ENCODE measurements at regions not wholly inside any gene's neighbourhood (a gene's known extent, or its start where the extent isn't known, plus 50 kb on each side); places are given as distances from the start of the nearest gene placed in this dataset.

- Histone ChIP-seq H3K9ac (ENCODE audit: low read length) (no peak overlapping the region), H3K9me3 (ENCODE audit: control extremely low read depth in 1 of 3, control insufficient read depth in 2 of 3, insufficient read depth in 1 of 3, low read length in 2 of 3) (peaks cover 0 to 5% (median 0%) of the 10 kb centered on the region in 3 donors), H3K27me3 (replicated peaks in 1 of 4; ENCODE audit: control extremely low read depth in 1 of 4, control insufficient read depth in 3 of 4, insufficient read depth in 4 of 4, low read length in 3 of 4) (no peaks in the 10 kb centered on the region), H3K36me3 (replicated peaks in 1 of 2; ENCODE audit: control extremely low read depth in 1 of 2, control insufficient read depth in 1 of 2, extremely low read depth in 1 of 2, insufficient read depth in 2 of 2, low read length in 1 of 2) (no peaks in the 10 kb centered on the region), H2AFZ (ENCODE audit: insufficient read depth, low read depth, low read length, poor library complexity, severe bottlenecking) (no peak overlapping the region), H4K20me1 (ENCODE audit: control insufficient read depth, insufficient read depth, low read length, poor library complexity, severe bottlenecking) (no peaks in the 10 kb centered on the region), H3K4me1 (ENCODE audit: control insufficient read depth in 2 of 2, insufficient read depth in 2 of 2, low read length in 2 of 2) (no peaks in the 10 kb centered on the region), H3K4me2 (replicated peaks; ENCODE audit: low read depth, low read length, poor library complexity, severe bottlenecking) (no peak overlapping the region), H3K27ac (ENCODE audit: low read length in 2 of 2) (no peak overlapping the region), H3K79me2 (ENCODE audit: control insufficient read depth, insufficient read depth, low read length) (no peaks in the 10 kb centered on the region), H3K4me3 (ENCODE audit: control extremely low read depth in 1 of 5, extremely low read depth in 1 of 5, insufficient read depth in 1 of 5, low read depth in 2 of 5, low read length in 4 of 5) (no peak overlapping the region)
- Mint-ChIP-seq H3K9me3 (ENCODE audit: insufficient read depth) (peaks cover 5% of the 10 kb centered on the region), H3K4me1 (no peaks in the 10 kb centered on the region), H3K4me3 (no peak overlapping the region), H3K27ac (no peak overlapping the region), H3K27me3 (no peaks in the 10 kb centered on the region)
- intact Hi-C loops (cut with micrococcal nuclease): no loop called here
- WGBS (ENCODE audit: insufficient coverage): no CpG with 5 or more reads among the region's 3 CpGs
- ChIA-PET CTCF (no interaction called here), POLR2A (no interaction called here)
- TF ChIP-seq, protein P1, sequence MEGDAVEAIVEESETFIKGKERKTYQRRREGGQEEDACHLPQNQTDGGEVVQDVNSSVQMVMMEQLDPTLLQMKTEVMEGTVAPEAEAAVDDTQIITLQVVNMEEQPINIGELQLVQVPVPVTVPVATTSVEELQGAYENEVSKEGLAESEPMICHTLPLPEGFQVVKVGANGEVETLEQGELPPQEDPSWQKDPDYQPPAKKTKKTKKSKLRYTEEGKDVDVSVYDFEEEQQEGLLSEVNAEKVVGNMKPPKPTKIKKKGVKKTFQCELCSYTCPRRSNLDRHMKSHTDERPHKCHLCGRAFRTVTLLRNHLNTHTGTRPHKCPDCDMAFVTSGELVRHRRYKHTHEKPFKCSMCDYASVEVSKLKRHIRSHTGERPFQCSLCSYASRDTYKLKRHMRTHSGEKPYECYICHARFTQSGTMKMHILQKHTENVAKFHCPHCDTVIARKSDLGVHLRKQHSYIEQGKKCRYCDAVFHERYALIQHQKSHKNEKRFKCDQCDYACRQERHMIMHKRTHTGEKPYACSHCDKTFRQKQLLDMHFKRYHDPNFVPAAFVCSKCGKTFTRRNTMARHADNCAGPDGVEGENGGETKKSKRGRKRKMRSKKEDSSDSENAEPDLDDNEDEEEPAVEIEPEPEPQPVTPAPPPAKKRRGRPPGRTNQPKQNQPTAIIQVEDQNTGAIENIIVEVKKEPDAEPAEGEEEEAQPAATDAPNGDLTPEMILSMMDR (IDR thresholded peaks at IDR 0.05): no peak
- no peak for TF ChIP-seq EZH2 (IDR thresholded peaks at IDR 0.05; ENCODE audit: borderline replicate concordance, insufficient read depth, low read depth, low read length, poor library complexity, severe bottlenecking)
- ATAC-seq (ENCODE audit: low read depth) (no peak), DNase-seq (no peak)
These were observed 545.9 kb upstream of the ZFP42 start for GRCh38 chr4:187449702-187450101.

GRCh38 chr4:187451776-187452175 is 543.8 kb upstream of the ZFP42 start:
- peaks cover 5% of the 10 kb centered on the region for H3K9me3 Mint-ChIP-seq (ENCODE audit: insufficient read depth)
- H3K4me1 Mint-ChIP-seq: no peaks in the 10 kb centered on the region
- no peak overlapping the region for H3K27ac ChIP-seq (ENCODE audit: low read length in 2 of 2)
- no peak for TF ChIP-seq EZH2 (IDR thresholded peaks at IDR 0.05; ENCODE audit: borderline replicate concordance, insufficient read depth, low read depth, low read length, poor library complexity, severe bottlenecking)
- TF ChIP-seq, protein P1 (IDR thresholded peaks at IDR 0.05): no peak
- H3K27ac Mint-ChIP-seq: no peak overlapping the region
- H3K79me2 ChIP-seq (ENCODE audit: control insufficient read depth, insufficient read depth, low read length): no peaks in the 10 kb centered on the region
- H3K27me3 ChIP-seq (replicated peaks in 1 of 4; ENCODE audit: control extremely low read depth in 1 of 4, control insufficient read depth in 3 of 4, insufficient read depth in 4 of 4, low read length in 3 of 4): no peaks in the 10 kb centered on the region
- ChIA-PET CTCF (no interaction called here), POLR2A (no interaction called here)
- intact Hi-C loops (cut with micrococcal nuclease): no loop called here
- no peak overlapping the region for H3K4me3 Mint-ChIP-seq
- H3K4me3 ChIP-seq (ENCODE audit: control extremely low read depth in 1 of 5, extremely low read depth in 1 of 5, insufficient read depth in 1 of 5, low read depth in 2 of 5, low read length in 4 of 5): no peak overlapping the region
- ATAC-seq (ENCODE audit: low read depth) (no peak), DNase-seq (no peak)
- H3K27me3 Mint-ChIP-seq: no peaks in the 10 kb centered on the region
- H2AFZ ChIP-seq (ENCODE audit: insufficient read depth, low read depth, low read length, poor library complexity, severe bottlenecking): no peak overlapping the region
- H3K4me2 ChIP-seq (replicated peaks; ENCODE audit: low read depth, low read length, poor library complexity, severe bottlenecking): no peak overlapping the region
- H3K36me3 ChIP-seq (replicated peaks in 1 of 2; ENCODE audit: control extremely low read depth in 1 of 2, control insufficient read depth in 1 of 2, extremely low read depth in 1 of 2, insufficient read depth in 2 of 2, low read length in 1 of 2): no peaks in the 10 kb centered on the region
- H3K9ac ChIP-seq (ENCODE audit: low read length): no peak overlapping the region
- no peaks in the 10 kb centered on the region for H4K20me1 ChIP-seq (ENCODE audit: control insufficient read depth, insufficient read depth, low read length, poor library complexity, severe bottlenecking)
- peaks cover 0 to 5% (median 0%) of the 10 kb centered on the region in 3 donors for H3K9me3 ChIP-seq (ENCODE audit: control extremely low read depth in 1 of 3, control insufficient read depth in 2 of 3, insufficient read depth in 1 of 3, low read length in 2 of 3)
- H3K4me1 ChIP-seq (ENCODE audit: control insufficient read depth in 2 of 2, insufficient read depth in 2 of 2, low read length in 2 of 2): no peaks in the 10 kb centered on the region
- 84% methylated on average over 7 of the region's 8 CpGs for WGBS (ENCODE audit: insufficient coverage)

All from B cell (primary cell).